Anterior cingulate cortex (tissue), 58 donors: ENCODE measurements at regions not wholly inside any gene's neighbourhood (a gene's known extent, or its start where the extent isn't known, plus 50 kb on each side); places are given as distances from the start of the nearest gene placed in this dataset.
A peak's percentile ranks its signal among the peaks of the same experiment; 100 is the strongest.

Source experiments
- DNase-seq, 58 donors: peaks; one replicate each; lab custom pipeline; 2025; lab: John Stamatoyannopoulos, UW

GRCh38 chr5:6039111-6039510, 339.2 kb downstream of the MED10 start:
- no peak for DNase-seq

GRCh38 chr5:6036006-6036405, 342.3 kb downstream of the MED10 start:
- DNase-seq: no peak

- no peak for DNase-seq
Observed at GRCh38 chr5:6029811-6030271, 348.5 kb downstream of the MED10 start.

- DNase-seq: peak in 12 of 58 donors; percentile 1 to 50 (median 14)
Observed at GRCh38 chr5:6026766-6027406, 351.5 kb downstream of the MED10 start.

GRCh38 chr5:6019612-6020011, 358.7 kb downstream of the MED10 start:
- no peak for DNase-seq

GRCh38 chr5:6013506-6013905, 364.8 kb downstream of the MED10 start:
- no peak for DNase-seq

GRCh38 chr5:6011199-6011598, 367.1 kb downstream of the MED10 start:
- no peak for DNase-seq

- DNase-seq: no peak
Observed at GRCh38 chr5:6006838-6007314, 371.5 kb downstream of the MED10 start.

- DNase-seq: no peak
Observed at GRCh38 chr5:6003040-6003825, 375.1 kb downstream of the MED10 start.

- DNase-seq: no peak
Observed at GRCh38 chr5:6000867-6001266, 377.5 kb downstream of the MED10 start.

GRCh38 chr5:5995819-5996218, 382.5 kb downstream of the MED10 start:
- DNase-seq: no peak

- DNase-seq: no peak
Observed at GRCh38 chr5:5986492-5987178, 391.7 kb downstream of the MED10 start.

- no peak for DNase-seq
Observed at GRCh38 chr5:5985332-5985731, 393.0 kb downstream of the MED10 start.

- no peak for DNase-seq
Observed at GRCh38 chr5:5983261-5983980, 394.9 kb downstream of the MED10 start.

GRCh38 chr5:5981562-5981961, 396.8 kb downstream of the MED10 start:
- DNase-seq: no peak

- DNase-seq: no peak
Observed at GRCh38 chr5:5980538-5980895, 397.8 kb downstream of the MED10 start.

GRCh38 chr5:5979761-5980537, 398.4 kb downstream of the MED10 start:
- no peak for DNase-seq

GRCh38 chr5:5979377-5979760, 399.0 kb downstream of the MED10 start:
- DNase-seq: peak in 1 of 58 donors; percentile 13

GRCh38 chr5:5978501-5979376, 399.6 kb downstream of the MED10 start:
- peak in 1 of 58 donors; percentile 9 for DNase-seq
